Esophagus muscularis mucosa (tissue), 4 donors: ENCODE measurements at regions not wholly inside any gene's neighbourhood (a gene's known extent, or its start where the extent isn't known, plus 50 kb on each side); places are given as distances from the start of the nearest gene placed in this dataset.

Experiments
- DNase-seq: peaks from one replicate; pipeline ENCODE4 v3.0.0-alpha.2; 2017; ENCODE audit errors: extremely low spot score
- H3K27ac ChIP-seq, 4 donors: fragments of 200-600 bp; sonication (generic); replicated peaks in 1 of 4; 1 replicate in 3 of 4; 2 replicates in 1 of 4; pipeline ENCODE4 v1.5.1; 2016 to 2019; ENCODE audit warnings: mild to moderate bottlenecking in 1 of 4
- H3K27me3 ChIP-seq, 4 donors: fragments of 200-600 bp; sonication (generic); one replicate each; pipeline versions ENCODE4 v1.5.1 to v1.6.0; 2016 to 2019
- H3K36me3 ChIP-seq, 4 donors: fragments of 200-600 bp; sonication (generic); one replicate each; pipeline ENCODE4 v1.5.1; 2016 to 2019
- H3K4me1 ChIP-seq, 4 donors: fragments of 200-600 bp; sonication (generic); one replicate each; pipeline ENCODE4 v1.5.1; 2016 to 2019
- H3K4me3 ChIP-seq, 4 donors: fragments of 200-600 bp; sonication (generic); 1 replicate in 2 of 4; 2 replicates in 2 of 4; pipeline ENCODE4 v1.5.1; 2016 to 2019; ENCODE audit warnings: mild to moderate bottlenecking in 4 of 4, moderate library complexity in 1 of 4
- H3K9me3 ChIP-seq, 4 donors: fragments of 200-600 bp; sonication (generic); 1 replicate in 3 of 4; 2 replicates in 1 of 4; pipeline ENCODE4 v1.5.1; 2016 to 2019
- EP300 ChIP-seq: sonication (generic); formaldehyde crosslinking; IDR thresholded peaks from one replicate; pipeline ENCODE4 v1.6.1; 2017; ENCODE audit warnings: antibody characterized with exemption
- POLR2A ChIP-seq: fragments of 450-650 bp; IDR thresholded peaks from one replicate; pipeline ENCODE4 v1.6.1; 2017; ENCODE audit warnings: antibody characterized with exemption, moderate library complexity, mild to moderate bottlenecking, low read depth
- POLR2AphosphoS5 ChIP-seq, 2 donors: sonication (generic); formaldehyde crosslinking; IDR thresholded peaks; one replicate each; pipeline ENCODE4 v1.6.1; 2017; ENCODE audit warnings: antibody characterized with exemption in 2 of 2
- WGBS: methylation state at CpG from one replicate; pipeline ENCODE4 v1.1.5; 2018; 5-methylcytosine and 5-hydroxymethylcytosine counted together
- intact Hi-C: fragments of 100-400 bp; cut with DNase I; formaldehyde crosslinking; loops from one replicate; pipeline ENCODE4 v1.15.1; 2023
- TF ChIP-seq, protein P1 (sequence below), 3 experiments: fragments of 200-600 bp in 2 of 3; fragments of 450-650 bp in 1 of 3; sonication (generic) in 2 of 3; IDR thresholded peaks; one replicate each; pipeline ENCODE4 v1.5.1; 2017 to 2019; ENCODE audit warnings: antibody characterized with exemption in 3 of 3, mild to moderate bottlenecking in 2 of 3, moderate library complexity in 1 of 3

DNA sequence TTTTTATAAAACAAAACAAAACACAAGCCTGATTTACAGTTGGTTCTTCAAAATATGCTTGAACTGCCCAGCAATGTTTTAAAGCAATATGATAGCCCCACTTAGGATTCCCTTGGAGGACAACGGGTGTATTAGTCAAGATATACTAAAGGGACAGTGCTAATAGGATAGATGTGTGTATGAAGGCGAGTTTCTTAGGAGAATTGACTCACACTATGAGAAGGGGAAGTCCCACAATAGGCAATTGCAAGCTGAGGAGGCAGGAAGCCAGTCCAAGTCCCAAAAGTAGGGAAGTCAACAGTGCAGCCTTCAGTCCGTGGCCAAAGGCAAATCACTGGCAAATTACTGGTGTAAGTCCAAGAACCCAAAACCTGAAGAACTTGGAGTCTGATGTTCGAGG lies 167.9 kb downstream of the CBLN2 start:
- Histone ChIP-seq H3K4me1 (no peaks in the 10 kb centered on the region), H3K9me3 (no peaks in the 10 kb centered on the region), H3K27ac (no peak overlapping the region), H3K4me3 (no peak overlapping the region), H3K27me3 (no peaks in the 10 kb centered on the region), H3K36me3 (no peaks in the 10 kb centered on the region)
- intact Hi-C loops: no loop called here
- no peak for DNase-seq
- WGBS: 73% methylated on average over 4 of the region's 4 CpGs
- no peak for TF ChIP-seq POLR2A
- no peak for TF ChIP-seq POLR2AphosphoS5 (IDR thresholded peaks at IDR 0.05)
- TF ChIP-seq, protein P1, sequence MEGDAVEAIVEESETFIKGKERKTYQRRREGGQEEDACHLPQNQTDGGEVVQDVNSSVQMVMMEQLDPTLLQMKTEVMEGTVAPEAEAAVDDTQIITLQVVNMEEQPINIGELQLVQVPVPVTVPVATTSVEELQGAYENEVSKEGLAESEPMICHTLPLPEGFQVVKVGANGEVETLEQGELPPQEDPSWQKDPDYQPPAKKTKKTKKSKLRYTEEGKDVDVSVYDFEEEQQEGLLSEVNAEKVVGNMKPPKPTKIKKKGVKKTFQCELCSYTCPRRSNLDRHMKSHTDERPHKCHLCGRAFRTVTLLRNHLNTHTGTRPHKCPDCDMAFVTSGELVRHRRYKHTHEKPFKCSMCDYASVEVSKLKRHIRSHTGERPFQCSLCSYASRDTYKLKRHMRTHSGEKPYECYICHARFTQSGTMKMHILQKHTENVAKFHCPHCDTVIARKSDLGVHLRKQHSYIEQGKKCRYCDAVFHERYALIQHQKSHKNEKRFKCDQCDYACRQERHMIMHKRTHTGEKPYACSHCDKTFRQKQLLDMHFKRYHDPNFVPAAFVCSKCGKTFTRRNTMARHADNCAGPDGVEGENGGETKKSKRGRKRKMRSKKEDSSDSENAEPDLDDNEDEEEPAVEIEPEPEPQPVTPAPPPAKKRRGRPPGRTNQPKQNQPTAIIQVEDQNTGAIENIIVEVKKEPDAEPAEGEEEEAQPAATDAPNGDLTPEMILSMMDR (IDR thresholded peaks at IDR 0.05): no peak
- TF ChIP-seq EP300: no peak

DNA sequence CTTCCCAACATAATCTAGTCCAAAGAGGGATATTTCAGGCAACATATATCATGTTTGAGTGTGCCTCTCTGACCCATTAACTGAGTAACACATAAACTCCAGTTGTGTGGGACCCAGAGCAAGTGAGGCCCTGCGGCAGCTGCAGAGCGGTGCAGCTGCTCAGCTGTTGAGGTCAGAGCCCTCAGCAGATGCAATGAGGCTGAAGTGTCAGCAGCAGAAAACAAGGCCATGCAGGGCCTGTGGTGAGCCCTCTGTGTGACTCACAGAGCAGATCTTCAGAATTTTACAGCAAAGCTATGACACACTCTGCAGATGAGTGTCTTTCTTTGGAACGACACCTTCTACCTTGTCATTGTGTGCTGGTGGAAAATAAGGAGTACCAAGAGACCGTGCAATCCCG lies 168.5 kb downstream of the CBLN2 start:
- no peaks in the 10 kb centered on the region for H3K36me3 ChIP-seq
- H3K27ac ChIP-seq: no peak overlapping the region
- no peaks in the 10 kb centered on the region for H3K27me3 ChIP-seq
- no peak for TF ChIP-seq EP300
- TF ChIP-seq POLR2AphosphoS5 (IDR thresholded peaks at IDR 0.05): no peak
- TF ChIP-seq POLR2A: no peak
- TF ChIP-seq, protein P1 (IDR thresholded peaks at IDR 0.05): no peak
- DNase-seq: no peak
- H3K9me3 ChIP-seq: peaks cover 0 to under 1% (median 0%) of the 10 kb centered on the region in 4 donors
- 75% methylated on average over 5 of the region's 5 CpGs for WGBS
- H3K4me3 ChIP-seq: no peak overlapping the region
- H3K4me1 ChIP-seq: no peaks in the 10 kb centered on the region
- intact Hi-C loops: no loop called here

DNA sequence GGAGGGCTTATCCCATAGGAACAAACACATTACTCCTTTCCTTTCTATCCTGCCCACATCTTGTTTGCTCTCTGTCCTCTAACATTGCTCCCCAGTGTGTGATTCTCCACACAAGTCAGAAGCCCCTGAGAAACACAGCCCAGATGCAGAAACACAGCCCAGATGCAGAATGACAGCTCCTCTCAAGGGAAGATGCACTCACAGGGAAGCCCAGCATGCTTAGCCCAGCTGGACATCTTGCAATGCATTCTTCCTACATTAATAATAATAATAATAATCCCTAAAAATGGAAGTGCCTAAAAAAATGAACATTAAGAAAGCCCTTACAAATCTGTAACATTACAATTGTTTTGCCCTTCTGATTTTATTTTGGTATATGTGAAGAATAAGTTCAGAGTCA lies 172.1 kb downstream of the CBLN2 start:
- H3K36me3 ChIP-seq: no peaks in the 10 kb centered on the region
- H3K4me3 ChIP-seq: no peak overlapping the region
- no peaks in the 10 kb centered on the region for H3K27me3 ChIP-seq
- DNase-seq: no peak
- H3K9me3 ChIP-seq: peaks cover 0 to 4% (median 0%) of the 10 kb centered on the region in 4 donors
- no peak overlapping the region for H3K27ac ChIP-seq
- intact Hi-C loops: no loop called here
- no peaks in the 10 kb centered on the region for H3K4me1 ChIP-seq
- TF ChIP-seq EP300: no peak
- no peak for TF ChIP-seq POLR2A
- TF ChIP-seq, protein P1 (IDR thresholded peaks at IDR 0.05): no peak
- no peak for TF ChIP-seq POLR2AphosphoS5 (IDR thresholded peaks at IDR 0.05)

DNA sequence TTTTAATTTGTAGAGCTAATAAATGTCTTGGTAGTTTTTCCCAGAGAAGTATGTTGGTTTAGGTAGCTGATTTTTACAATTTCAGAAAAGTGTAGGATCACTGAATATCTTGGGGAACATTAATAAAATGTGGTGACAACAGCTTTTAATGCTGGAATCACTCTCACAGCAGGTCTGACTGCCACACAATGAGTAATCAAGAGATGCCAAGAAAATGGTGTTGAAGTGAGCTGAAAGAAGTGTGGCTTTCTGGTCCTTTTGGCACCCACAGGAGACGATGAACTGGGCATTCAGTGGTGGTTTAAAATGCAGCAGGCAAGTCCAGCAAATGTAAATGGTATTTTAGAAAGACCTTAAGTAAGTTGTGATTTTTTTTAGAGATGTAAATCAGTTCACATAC lies 175.8 kb downstream of the CBLN2 start:
- no peaks in the 10 kb centered on the region for H3K27me3 ChIP-seq
- no peak overlapping the region for H3K27ac ChIP-seq
- peaks cover 0 to 4% (median 0%) of the 10 kb centered on the region in 4 donors for H3K9me3 ChIP-seq
- no peak for DNase-seq
- TF ChIP-seq POLR2A: no peak
- TF ChIP-seq POLR2AphosphoS5 (IDR thresholded peaks at IDR 0.05): no peak
- TF ChIP-seq, protein P1 (IDR thresholded peaks at IDR 0.05): no peak
- no peak for TF ChIP-seq EP300
- no peak overlapping the region for H3K4me3 ChIP-seq
- intact Hi-C loops: no loop called here
- WGBS: 78% methylated on average over 1 of the region's 1 CpG
- H3K36me3 ChIP-seq: no peaks in the 10 kb centered on the region
- H3K4me1 ChIP-seq: no peaks in the 10 kb centered on the region

DNA sequence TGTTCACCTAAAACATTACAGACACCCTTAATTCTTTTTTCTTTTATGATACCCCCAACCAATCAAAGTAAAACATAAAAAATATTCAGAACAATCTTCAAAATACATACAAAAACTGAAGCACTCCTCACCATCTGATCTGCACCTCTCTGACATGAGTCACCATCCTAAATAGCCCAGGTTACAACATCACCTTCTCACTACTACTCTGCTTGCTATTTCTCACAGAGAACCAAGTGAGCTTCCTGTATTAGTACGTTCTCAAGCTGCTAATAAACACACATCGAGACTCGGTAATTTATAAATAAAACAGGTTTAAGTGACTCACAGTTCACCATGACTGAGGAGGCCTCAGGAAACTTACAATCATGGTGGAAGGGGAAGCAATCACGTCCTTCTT lies 183.5 kb downstream of the CBLN2 start:
- intact Hi-C loops: no loop called here
- H3K27ac ChIP-seq: no peak overlapping the region

More for the DNA sequence above, 183.5 kb downstream of the CBLN2 start:
- Histone ChIP-seq H3K27me3 (no peaks in the 10 kb centered on the region), H3K36me3 (no peaks in the 10 kb centered on the region), H3K4me1 (no peaks in the 10 kb centered on the region), H3K9me3 (no peaks in the 10 kb centered on the region), H3K4me3 (no peak overlapping the region)
- TF ChIP-seq, protein P1 (IDR thresholded peaks at IDR 0.05): no peak
- TF ChIP-seq POLR2A: no peak
- no peak for TF ChIP-seq EP300
- TF ChIP-seq POLR2AphosphoS5 (IDR thresholded peaks at IDR 0.05): no peak
- DNase-seq: no peak
- 63% methylated on average over 4 of the region's 4 CpGs for WGBS
